HEK293 (cell line): ENCODE measurements at regions not wholly inside any gene's neighbourhood (a gene's known extent, or its start where the extent isn't known, plus 50 kb on each side); places are given as distances from the start of the nearest gene placed in this dataset.

ENCODE experiments used
- BCL11A ChIP-seq: fragments of 450-650 bp; formaldehyde crosslinking; IDR thresholded peaks from 2 replicates; pipeline ENCODE4 v1.5.1; 2016; ENCODE audit warnings: low read depth, missing biosample characterization, missing genetic modification characterization
- EGR2 ChIP-seq: fragments of 450-650 bp; formaldehyde crosslinking; IDR thresholded peaks from 2 replicates; pipeline ENCODE4 v1.5.1; 2016; ENCODE audit warnings: low read depth, missing biosample characterization, missing genetic modification characterization
- HIC1 ChIP-seq: fragments of 450-650 bp; formaldehyde crosslinking; IDR thresholded peaks from 2 replicates; pipeline ENCODE4 v1.5.1; 2016; ENCODE audit warnings: missing biosample characterization, missing genetic modification characterization
- IKZF3 ChIP-seq: fragments of 450-650 bp; IDR thresholded peaks from 2 replicates; pipeline ENCODE4 v1.5.0; 2018; ENCODE audit warnings: missing biosample characterization, mild to moderate bottlenecking, missing genetic modification characterization, moderate library complexity
- KLF17 ChIP-seq: fragments of 450-650 bp; formaldehyde crosslinking; IDR thresholded peaks from 2 replicates; pipeline ENCODE4 v1.5.1; 2016; ENCODE audit warnings: missing biosample characterization, missing genetic modification characterization
- PATZ1 ChIP-seq: fragments of 450-650 bp; formaldehyde crosslinking; IDR thresholded peaks from 2 replicates; pipeline ENCODE4 v1.5.1; 2016; ENCODE audit warnings: missing biosample characterization, missing genetic modification characterization
- SALL2 ChIP-seq: fragments of 450-650 bp; formaldehyde crosslinking; IDR thresholded peaks from 2 replicates; pipeline ENCODE4 v1.5.0; 2017; ENCODE audit warnings: missing biosample characterization, mild to moderate bottlenecking, missing genetic modification characterization, borderline replicate concordance
- TSHZ1 ChIP-seq: fragments of 450-650 bp; formaldehyde crosslinking; IDR thresholded peaks from 2 replicates; pipeline ENCODE4 v1.5.1; 2016; ENCODE audit warnings: missing biosample characterization, missing genetic modification characterization, borderline replicate concordance
- WT1 ChIP-seq: fragments of 450-650 bp; formaldehyde crosslinking; IDR thresholded peaks from 2 replicates; pipeline ENCODE4 v1.5.1; 2016; ENCODE audit warnings: missing biosample characterization, missing genetic modification characterization
- YY1 ChIP-seq: fragments of 450-650 bp; formaldehyde crosslinking; IDR thresholded peaks from 2 replicates; pipeline ENCODE4 v1.5.1; 2018; ENCODE audit warnings: missing biosample characterization, missing genetic modification characterization
- ZBTB7A ChIP-seq: fragments of 450-650 bp; formaldehyde crosslinking; IDR thresholded peaks from 2 replicates; pipeline ENCODE4 v1.5.1; 2016; ENCODE audit warnings: low read depth, missing biosample characterization, missing genetic modification characterization
- ZBTB8A ChIP-seq: fragments of 450-650 bp; formaldehyde crosslinking; IDR thresholded peaks from 2 replicates; pipeline ENCODE4 v1.5.1; 2016; ENCODE audit warnings: missing biosample characterization, missing genetic modification characterization
- ZNF10 ChIP-seq: fragments of 450-650 bp; formaldehyde crosslinking; IDR thresholded peaks from 2 replicates; pipeline ENCODE4 v1.5.1; 2017; ENCODE audit warnings: missing biosample characterization, missing genetic modification characterization
- ZNF132 ChIP-seq: fragments of 450-650 bp; formaldehyde crosslinking; IDR thresholded peaks from 2 replicates; pipeline ENCODE4 v1.5.1; 2017; ENCODE audit warnings: missing biosample characterization, missing genetic modification characterization, borderline replicate concordance
- ZNF211 ChIP-seq: fragments of 450-650 bp; formaldehyde crosslinking; IDR thresholded peaks from 2 replicates; pipeline ENCODE4 v1.5.1; 2016; ENCODE audit warnings: low read depth, missing biosample characterization, missing genetic modification characterization
- ZNF341 ChIP-seq: fragments of 450-650 bp; formaldehyde crosslinking; IDR thresholded peaks from 2 replicates; pipeline ENCODE4; 2016; ENCODE audit warnings: low read depth, missing biosample characterization, missing genetic modification characterization
- ZNF391 ChIP-seq: fragments of 450-650 bp; formaldehyde crosslinking; IDR thresholded peaks from 2 replicates; pipeline ENCODE4 v1.5.1; 2016; ENCODE audit warnings: low read depth, missing biosample characterization, missing genetic modification characterization, borderline replicate concordance
- ZNF416 ChIP-seq: fragments of 450-650 bp; formaldehyde crosslinking; IDR thresholded peaks from 2 replicates; pipeline ENCODE4 v1.5.1; 2016; ENCODE audit warnings: missing biosample characterization, missing genetic modification characterization
- ZNF423 ChIP-seq: fragments of 450-650 bp; formaldehyde crosslinking; IDR thresholded peaks from 2 replicates; pipeline ENCODE4 v1.5.1; 2016; ENCODE audit warnings: missing biosample characterization, missing genetic modification characterization
- ZNF426 ChIP-seq: fragments of 450-650 bp; formaldehyde crosslinking; IDR thresholded peaks from 2 replicates; pipeline ENCODE4 v1.5.1; 2017; ENCODE audit warnings: missing biosample characterization, missing genetic modification characterization, mild to moderate bottlenecking, inconsistent platforms, moderate library complexity
- ZNF510 ChIP-seq: fragments of 450-650 bp; formaldehyde crosslinking; IDR thresholded peaks from 2 replicates; pipeline ENCODE4 v1.5.1; 2018; ENCODE audit warnings: mild to moderate bottlenecking, missing genetic modification characterization, missing biosample characterization; ENCODE audit not compliant: insufficient replicate concordance
- ZNF600 ChIP-seq: fragments of 450-650 bp; formaldehyde crosslinking; IDR thresholded peaks from 2 replicates; pipeline ENCODE4 v1.5.1; 2016; ENCODE audit warnings: missing biosample characterization, missing genetic modification characterization
- TF ChIP-seq, protein P1 (sequence below): fragments of 450-650 bp; formaldehyde crosslinking; IDR thresholded peaks from 2 replicates; pipeline ENCODE4 v1.5.1; 2016; ENCODE audit warnings: missing biosample characterization, missing genetic modification characterization
- TF ChIP-seq, protein P2 (sequence below): IDR thresholded peaks from 2 replicates; pipeline ENCODE4 v1.6.1; 2011; ENCODE audit warnings: mild to moderate bottlenecking, low read depth, low read length, borderline replicate concordance
- TF ChIP-seq, protein P3 (sequence below): fragments of 450-650 bp; formaldehyde crosslinking; IDR thresholded peaks from 2 replicates; pipeline ENCODE4 v1.5.1; 2016; ENCODE audit warnings: missing biosample characterization, missing genetic modification characterization
- TF ChIP-seq, protein P4 (sequence below): fragments of 450-650 bp; formaldehyde crosslinking; IDR thresholded peaks from 2 replicates; pipeline ENCODE4 v1.5.1; 2017; ENCODE audit warnings: missing biosample characterization, missing genetic modification characterization

DNA sequence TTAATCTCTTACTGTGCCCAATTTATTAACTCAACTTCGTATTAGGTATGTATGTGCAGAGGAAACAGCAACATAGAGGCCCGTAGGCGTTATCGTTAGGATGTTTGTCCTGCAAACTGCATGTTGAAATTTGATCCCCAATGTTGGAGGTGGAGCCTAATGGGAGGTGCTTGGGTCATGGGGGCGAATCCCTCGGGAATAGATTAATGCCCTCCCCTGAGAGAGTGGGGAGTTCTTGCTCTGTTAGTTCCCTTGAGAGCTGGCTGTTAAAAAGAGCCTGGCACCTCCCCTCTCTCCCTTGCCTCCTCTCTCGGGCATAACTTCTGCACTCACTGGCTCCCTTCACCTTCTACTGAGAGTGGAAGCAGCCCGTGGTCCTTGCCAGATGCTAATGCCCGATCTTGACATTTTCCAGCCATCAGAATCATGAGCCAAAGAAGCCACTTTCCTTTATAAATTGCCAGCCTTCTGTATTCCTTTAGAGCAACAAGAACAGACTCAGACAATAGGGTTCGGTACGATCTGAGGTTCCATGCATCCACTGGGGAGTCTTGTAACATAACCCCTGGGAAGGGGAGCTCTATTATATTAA, 149.0 kb upstream of the RAB4A start (continued):
- TF ChIP-seq SALL2 = no peak
- TF ChIP-seq ZBTB7A = no peak
- TF ChIP-seq ZNF132 (tag by site-specific recombination) = no peak
- TF ChIP-seq ZBTB8A = peak; percentile 19; the same call in 1 of the 2 replicates
- TF ChIP-seq ZNF341 (tag by site-specific recombination) = peak; percentile 95
- no peak for TF ChIP-seq HIC1 (tag by site-specific recombination)
- peak; percentile 73; the same call in 1 of the 2 replicates for TF ChIP-seq BCL11A (tag by site-specific recombination)
- TF ChIP-seq, protein P1, sequence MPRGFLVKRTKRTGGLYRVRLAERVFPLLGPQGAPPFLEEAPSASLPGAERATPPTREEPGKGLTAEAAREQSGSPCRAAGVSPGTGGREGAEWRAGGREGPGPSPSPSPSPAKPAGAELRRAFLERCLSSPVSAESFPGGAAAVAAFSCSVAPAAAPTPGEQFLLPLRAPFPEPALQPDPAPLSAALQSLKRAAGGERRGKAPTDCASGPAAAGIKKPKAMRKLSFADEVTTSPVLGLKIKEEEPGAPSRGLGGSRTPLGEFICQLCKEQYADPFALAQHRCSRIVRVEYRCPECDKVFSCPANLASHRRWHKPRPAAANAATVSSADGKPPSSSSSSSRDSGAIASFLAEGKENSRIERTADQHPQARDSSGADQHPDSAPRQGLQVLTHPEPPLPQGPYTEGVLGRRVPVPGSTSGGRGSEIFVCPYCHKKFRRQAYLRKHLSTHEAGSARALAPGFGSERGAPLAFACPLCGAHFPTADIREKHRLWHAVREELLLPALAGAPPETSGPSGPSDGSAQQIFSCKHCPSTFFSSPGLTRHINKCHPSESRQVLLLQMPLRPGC (tag by site-specific recombination) = no peak
- TF ChIP-seq, protein P2, sequence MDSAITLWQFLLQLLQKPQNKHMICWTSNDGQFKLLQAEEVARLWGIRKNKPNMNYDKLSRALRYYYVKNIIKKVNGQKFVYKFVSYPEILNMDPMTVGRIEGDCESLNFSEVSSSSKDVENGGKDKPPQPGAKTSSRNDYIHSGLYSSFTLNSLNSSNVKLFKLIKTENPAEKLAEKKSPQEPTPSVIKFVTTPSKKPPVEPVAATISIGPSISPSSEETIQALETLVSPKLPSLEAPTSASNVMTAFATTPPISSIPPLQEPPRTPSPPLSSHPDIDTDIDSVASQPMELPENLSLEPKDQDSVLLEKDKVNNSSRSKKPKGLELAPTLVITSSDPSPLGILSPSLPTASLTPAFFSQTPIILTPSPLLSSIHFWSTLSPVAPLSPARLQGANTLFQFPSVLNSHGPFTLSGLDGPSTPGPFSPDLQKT = no peak
- peak; percentile 99 for TF ChIP-seq WT1
- TF ChIP-seq ZNF510 (tag by site-specific recombination) = peak; percentile 4
- no peak for TF ChIP-seq ZNF211 (tag by site-specific recombination)
- TF ChIP-seq IKZF3 (tag by site-specific recombination) = 0 out of 2 replicates have a peak, but pooled peaks have one; percentile 8
- TF ChIP-seq KLF17 (tag by site-specific recombination) = peak; percentile 44; the same call in 1 of the 2 replicates
- peak; percentile 91 for TF ChIP-seq EGR2 (tag by site-specific recombination)
- no peak for TF ChIP-seq TSHZ1 (tag by site-specific recombination)
- TF ChIP-seq, protein P3, sequence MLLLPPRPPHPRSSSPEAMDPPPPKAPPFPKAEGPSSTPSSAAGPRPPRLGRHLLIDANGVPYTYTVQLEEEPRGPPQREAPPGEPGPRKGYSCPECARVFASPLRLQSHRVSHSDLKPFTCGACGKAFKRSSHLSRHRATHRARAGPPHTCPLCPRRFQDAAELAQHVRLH (tag by site-specific recombination) = no peak
- 0 out of 2 replicates have a peak, but pooled peaks have one; percentile 48 for TF ChIP-seq ZNF423
- TF ChIP-seq ZNF391 (tag by site-specific recombination) = no peak
- TF ChIP-seq, protein P4, sequence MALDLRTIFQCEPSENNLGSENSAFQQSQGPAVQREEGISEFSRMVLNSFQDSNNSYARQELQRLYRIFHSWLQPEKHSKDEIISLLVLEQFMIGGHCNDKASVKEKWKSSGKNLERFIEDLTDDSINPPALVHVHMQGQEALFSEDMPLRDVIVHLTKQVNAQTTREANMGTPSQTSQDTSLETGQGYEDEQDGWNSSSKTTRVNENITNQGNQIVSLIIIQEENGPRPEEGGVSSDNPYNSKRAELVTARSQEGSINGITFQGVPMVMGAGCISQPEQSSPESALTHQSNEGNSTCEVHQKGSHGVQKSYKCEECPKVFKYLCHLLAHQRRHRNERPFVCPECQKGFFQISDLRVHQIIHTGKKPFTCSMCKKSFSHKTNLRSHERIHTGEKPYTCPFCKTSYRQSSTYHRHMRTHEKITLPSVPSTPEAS (tag by site-specific recombination) = no peak
- no peak for TF ChIP-seq ZNF426 (tag by site-specific recombination)
- TF ChIP-seq YY1 (tag by site-specific recombination) = peak; percentile 32; the same call in 1 of the 2 replicates
- TF ChIP-seq ZNF600 (tag by site-specific recombination) = no peak
- no peak for TF ChIP-seq ZNF10
- TF ChIP-seq PATZ1 (tag by site-specific recombination) = peak; percentile 66
- no peak for TF ChIP-seq ZNF416 (tag by site-specific recombination)
